ENCODE measurements at regions not wholly inside any gene's neighbourhood (a gene's known extent, or its start where the extent isn't known, plus 50 kb on each side); places are given as distances from the start of the nearest gene placed in this dataset.

- H3K27ac ChIP-seq (ENCODE audit: insufficient read depth, low read depth, low read length, poor library complexity, severe bottlenecking), result no peak overlapping the region
- WGBS, 2 experiments, result 94 to 98% methylated on average over 3 to 4 of the region's 5 CpGs
- no peaks in the 10 kb centered on the region for H3K36me3 ChIP-seq (ENCODE audit: control insufficient read depth, insufficient read depth, low read length)
- no peak overlapping the region for H3K4me3 ChIP-seq (ENCODE audit: insufficient read depth, low read depth, low read length)
- peaks cover 4% of the 10 kb centered on the region for H3K4me1 ChIP-seq (ENCODE audit: control insufficient read depth, insufficient read depth, low read length)
- no peaks in the 10 kb centered on the region for H3K27me3 ChIP-seq (ENCODE audit: control insufficient read depth, insufficient read depth, low read length, poor library complexity, severe bottlenecking)
- no peaks in the 10 kb centered on the region for H3K9me3 ChIP-seq (ENCODE audit: control insufficient read depth, low read length)
Observed at GRCh38 chr7:115721293-115722217, 309.0 kb downstream of the TFEC start.

GRCh38 chr7:115719963-115720362 is 310.6 kb downstream of the TFEC start:
- no peaks in the 10 kb centered on the region for H3K36me3 ChIP-seq (ENCODE audit: control insufficient read depth, insufficient read depth, low read length)
- H3K9me3 ChIP-seq (ENCODE audit: control insufficient read depth, low read length), result no peaks in the 10 kb centered on the region
- peaks cover 4% of the 10 kb centered on the region for H3K4me1 ChIP-seq (ENCODE audit: control insufficient read depth, insufficient read depth, low read length)
- no peak overlapping the region for H3K4me3 ChIP-seq (ENCODE audit: insufficient read depth, low read depth, low read length)
- WGBS, 2 experiments, result 92 to 94% methylated on average over 4 to 5 of the region's 5 CpGs
- H3K27me3 ChIP-seq (ENCODE audit: control insufficient read depth, insufficient read depth, low read length, poor library complexity, severe bottlenecking), result no peaks in the 10 kb centered on the region
- H3K27ac ChIP-seq (ENCODE audit: insufficient read depth, low read depth, low read length, poor library complexity, severe bottlenecking), result no peak overlapping the region

GRCh38 chr7:115709664-115710063 is 320.9 kb downstream of the TFEC start:
- H3K27me3 ChIP-seq (ENCODE audit: control insufficient read depth, insufficient read depth, low read length, poor library complexity, severe bottlenecking), result no peaks in the 10 kb centered on the region
- 97 to 100% methylated on average over 6 of the region's 6 CpGs for WGBS, 2 experiments
- no peaks in the 10 kb centered on the region for H3K9me3 ChIP-seq (ENCODE audit: control insufficient read depth, low read length)
- no peak overlapping the region for H3K4me3 ChIP-seq (ENCODE audit: insufficient read depth, low read depth, low read length)
- no peaks in the 10 kb centered on the region for H3K36me3 ChIP-seq (ENCODE audit: control insufficient read depth, insufficient read depth, low read length)
- H3K27ac ChIP-seq (ENCODE audit: insufficient read depth, low read depth, low read length, poor library complexity, severe bottlenecking), result no peak overlapping the region
- no peaks in the 10 kb centered on the region for H3K4me1 ChIP-seq (ENCODE audit: control insufficient read depth, insufficient read depth, low read length)

GRCh38 chr7:115708013-115708341 is 322.6 kb downstream of the TFEC start:
- H3K4me3 ChIP-seq (ENCODE audit: insufficient read depth, low read depth, low read length), result no peak overlapping the region
- WGBS, 2 experiments, result 82 to 86% methylated on average over 4 of the region's 4 CpGs
- no peaks in the 10 kb centered on the region for H3K36me3 ChIP-seq (ENCODE audit: control insufficient read depth, insufficient read depth, low read length)
- H3K27me3 ChIP-seq (ENCODE audit: control insufficient read depth, insufficient read depth, low read length, poor library complexity, severe bottlenecking), result no peaks in the 10 kb centered on the region
- no peaks in the 10 kb centered on the region for H3K9me3 ChIP-seq (ENCODE audit: control insufficient read depth, low read length)
- H3K4me1 ChIP-seq (ENCODE audit: control insufficient read depth, insufficient read depth, low read length), result no peaks in the 10 kb centered on the region
- H3K27ac ChIP-seq (ENCODE audit: insufficient read depth, low read depth, low read length, poor library complexity, severe bottlenecking), result no peak overlapping the region

- Histone ChIP-seq H3K27me3 (ENCODE audit: control insufficient read depth, insufficient read depth, low read length, poor library complexity, severe bottlenecking) (no peaks in the 10 kb centered on the region), H3K36me3 (ENCODE audit: control insufficient read depth, insufficient read depth, low read length) (no peaks in the 10 kb centered on the region), H3K4me1 (ENCODE audit: control insufficient read depth, insufficient read depth, low read length) (no peaks in the 10 kb centered on the region), H3K27ac (ENCODE audit: insufficient read depth, low read depth, low read length, poor library complexity, severe bottlenecking) (no peak overlapping the region), H3K9me3 (ENCODE audit: control insufficient read depth, low read length) (no peaks in the 10 kb centered on the region), H3K4me3 (ENCODE audit: insufficient read depth, low read depth, low read length) (no peak overlapping the region)
- WGBS, 2 experiments, result 89% methylated on average over 12 of the region's 12 CpGs
Observed at GRCh38 chr7:115707258-115708012, 323.1 kb downstream of the TFEC start.

- 93 to 100% methylated on average over 2 of the region's 2 CpGs for WGBS, 2 experiments
- Histone ChIP-seq H3K36me3 (ENCODE audit: control insufficient read depth, insufficient read depth, low read length) (no peaks in the 10 kb centered on the region), H3K27ac (ENCODE audit: insufficient read depth, low read depth, low read length, poor library complexity, severe bottlenecking) (no peak overlapping the region), H3K9me3 (ENCODE audit: control insufficient read depth, low read length) (no peaks in the 10 kb centered on the region), H3K4me3 (ENCODE audit: insufficient read depth, low read depth, low read length) (no peak overlapping the region), H3K4me1 (ENCODE audit: control insufficient read depth, insufficient read depth, low read length) (no peaks in the 10 kb centered on the region), H3K27me3 (ENCODE audit: control insufficient read depth, insufficient read depth, low read length, poor library complexity, severe bottlenecking) (no peaks in the 10 kb centered on the region)
Observed at GRCh38 chr7:115704884-115705283, 325.7 kb downstream of the TFEC start.

GRCh38 chr7:115701141-115701540 is 329.4 kb downstream of the TFEC start:
- Histone ChIP-seq H3K27ac (ENCODE audit: insufficient read depth, low read depth, low read length, poor library complexity, severe bottlenecking) (no peak overlapping the region), H3K36me3 (ENCODE audit: control insufficient read depth, insufficient read depth, low read length) (no peaks in the 10 kb centered on the region), H3K4me3 (ENCODE audit: insufficient read depth, low read depth, low read length) (no peak overlapping the region), H3K4me1 (ENCODE audit: control insufficient read depth, insufficient read depth, low read length) (no peaks in the 10 kb centered on the region), H3K27me3 (ENCODE audit: control insufficient read depth, insufficient read depth, low read length, poor library complexity, severe bottlenecking) (no peaks in the 10 kb centered on the region), H3K9me3 (ENCODE audit: control insufficient read depth, low read length) (no peaks in the 10 kb centered on the region)
- 95 to 100% methylated on average over 1 of the region's 1 CpG for WGBS, 2 experiments

- no peak overlapping the region for H3K27ac ChIP-seq (ENCODE audit: insufficient read depth, low read depth, low read length, poor library complexity, severe bottlenecking)
- no peaks in the 10 kb centered on the region for H3K9me3 ChIP-seq (ENCODE audit: control insufficient read depth, low read length)
- no peak overlapping the region for H3K4me3 ChIP-seq (ENCODE audit: insufficient read depth, low read depth, low read length)
- H3K27me3 ChIP-seq (ENCODE audit: control insufficient read depth, insufficient read depth, low read length, poor library complexity, severe bottlenecking), result no peaks in the 10 kb centered on the region
- H3K36me3 ChIP-seq (ENCODE audit: control insufficient read depth, insufficient read depth, low read length), result no peaks in the 10 kb centered on the region
- no peaks in the 10 kb centered on the region for H3K4me1 ChIP-seq (ENCODE audit: control insufficient read depth, insufficient read depth, low read length)
Observed at GRCh38 chr7:115694424-115694823, 336.1 kb downstream of the TFEC start.

- Histone ChIP-seq H3K27me3 (ENCODE audit: control insufficient read depth, insufficient read depth, low read length, poor library complexity, severe bottlenecking) (no peaks in the 10 kb centered on the region), H3K4me3 (ENCODE audit: insufficient read depth, low read depth, low read length) (no peak overlapping the region), H3K36me3 (ENCODE audit: control insufficient read depth, insufficient read depth, low read length) (no peaks in the 10 kb centered on the region), H3K9me3 (ENCODE audit: control insufficient read depth, low read length) (no peaks in the 10 kb centered on the region), H3K27ac (ENCODE audit: insufficient read depth, low read depth, low read length, poor library complexity, severe bottlenecking) (no peak overlapping the region), H3K4me1 (ENCODE audit: control insufficient read depth, insufficient read depth, low read length) (no peaks in the 10 kb centered on the region)
- 87 to 91% methylated on average over 3 to 4 of the region's 4 CpGs for WGBS, 2 experiments
Observed at GRCh38 chr7:115693779-115694178, 336.8 kb downstream of the TFEC start.

- no peaks in the 10 kb centered on the region for H3K27me3 ChIP-seq (ENCODE audit: control insufficient read depth, insufficient read depth, low read length, poor library complexity, severe bottlenecking)
- H3K4me1 ChIP-seq (ENCODE audit: control insufficient read depth, insufficient read depth, low read length), result no peaks in the 10 kb centered on the region
- H3K27ac ChIP-seq (ENCODE audit: insufficient read depth, low read depth, low read length, poor library complexity, severe bottlenecking), result no peak overlapping the region
- H3K36me3 ChIP-seq (ENCODE audit: control insufficient read depth, insufficient read depth, low read length), result no peaks in the 10 kb centered on the region
- H3K9me3 ChIP-seq (ENCODE audit: control insufficient read depth, low read length), result no peaks in the 10 kb centered on the region
- WGBS, 2 experiments, result 94 to 100% methylated on average over 1 of the region's 1 CpG
- no peak overlapping the region for H3K4me3 ChIP-seq (ENCODE audit: insufficient read depth, low read depth, low read length)
Observed at GRCh38 chr7:115689941-115690340, 340.6 kb downstream of the TFEC start.

Data from ectodermal cell (in vitro differentiated cells).